ENCODE measurements at regions not wholly inside any gene's neighbourhood (a gene's known extent, or its start where the extent isn't known, plus 50 kb on each side); places are given as distances from the start of the nearest gene placed in this dataset.

GRCh38 chr9:23039402-23039801, 592.8 kb downstream of the DMRTA1 start:
- TF ChIP-seq, protein P1, sequence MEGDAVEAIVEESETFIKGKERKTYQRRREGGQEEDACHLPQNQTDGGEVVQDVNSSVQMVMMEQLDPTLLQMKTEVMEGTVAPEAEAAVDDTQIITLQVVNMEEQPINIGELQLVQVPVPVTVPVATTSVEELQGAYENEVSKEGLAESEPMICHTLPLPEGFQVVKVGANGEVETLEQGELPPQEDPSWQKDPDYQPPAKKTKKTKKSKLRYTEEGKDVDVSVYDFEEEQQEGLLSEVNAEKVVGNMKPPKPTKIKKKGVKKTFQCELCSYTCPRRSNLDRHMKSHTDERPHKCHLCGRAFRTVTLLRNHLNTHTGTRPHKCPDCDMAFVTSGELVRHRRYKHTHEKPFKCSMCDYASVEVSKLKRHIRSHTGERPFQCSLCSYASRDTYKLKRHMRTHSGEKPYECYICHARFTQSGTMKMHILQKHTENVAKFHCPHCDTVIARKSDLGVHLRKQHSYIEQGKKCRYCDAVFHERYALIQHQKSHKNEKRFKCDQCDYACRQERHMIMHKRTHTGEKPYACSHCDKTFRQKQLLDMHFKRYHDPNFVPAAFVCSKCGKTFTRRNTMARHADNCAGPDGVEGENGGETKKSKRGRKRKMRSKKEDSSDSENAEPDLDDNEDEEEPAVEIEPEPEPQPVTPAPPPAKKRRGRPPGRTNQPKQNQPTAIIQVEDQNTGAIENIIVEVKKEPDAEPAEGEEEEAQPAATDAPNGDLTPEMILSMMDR (IDR thresholded peaks at IDR 0.05): no peak
- TF ChIP-seq POLR2A (IDR thresholded peaks at IDR 0.05): no peak
- TF ChIP-seq POLR2AphosphoS5 (IDR thresholded peaks at IDR 0.05; ENCODE audit: insufficient read depth in 1 of 2, low read depth in 1 of 2): no peak

All from vagina (tissue), 2 donors.